Endodermal cell (in vitro differentiated cells): ENCODE measurements at regions not wholly inside any gene's neighbourhood (a gene's known extent, or its start where the extent isn't known, plus 50 kb on each side); places are given as distances from the start of the nearest gene placed in this dataset.

Experiments used
- DNase-seq: peaks from one replicate; pipeline ENCODE4 v3.0.0-alpha.2; 2017
- H3K27ac ChIP-seq: 2 replicates; pipeline ENCODE4 v1.5.1; 2013; ENCODE audit warnings: mild to moderate bottlenecking, low read depth, low read length, moderate library complexity
- H3K27me3 ChIP-seq: 2 replicates; pipeline ENCODE4 v1.6.1; 2013; ENCODE audit warnings: mild to moderate bottlenecking, low read length, moderate library complexity; ENCODE audit not compliant: insufficient read depth, control insufficient read depth, poor library complexity, severe bottlenecking
- H3K36me3 ChIP-seq: 2 replicates; pipeline ENCODE4 v1.7.0; 2013; ENCODE audit warnings: mild to moderate bottlenecking, low read length, moderate library complexity; ENCODE audit not compliant: control insufficient read depth, insufficient read depth
- H3K4me1 ChIP-seq: one replicate; pipeline ENCODE4 v1.7.0; 2013; ENCODE audit warnings: low read length; ENCODE audit not compliant: control insufficient read depth, insufficient read depth
- H3K4me3 ChIP-seq: 2 replicates; pipeline ENCODE4 v1.5.1; 2013; ENCODE audit warnings: mild to moderate bottlenecking, low read length, moderate library complexity
- H3K9ac ChIP-seq: 2 replicates; pipeline ENCODE4 v1.6.1; 2013; ENCODE audit warnings: mild to moderate bottlenecking, low read length, moderate library complexity; ENCODE audit not compliant: poor library complexity, severe bottlenecking; ENCODE audit errors: extremely low read depth
- H3K9me3 ChIP-seq: 2 replicates; pipeline ENCODE4 v1.6.1; 2013; ENCODE audit warnings: mild to moderate bottlenecking, low read length, moderate library complexity; ENCODE audit not compliant: control insufficient read depth
- H3K27ac Mint-ChIP-seq: 2 replicates; pipeline ENCODE4 v1.8.0; 2020; ENCODE audit warnings: mixed read lengths
- H3K27me3 Mint-ChIP-seq: 2 replicates; pipeline ENCODE4 v1.8.0; 2021; ENCODE audit warnings: mild to moderate bottlenecking, mixed read lengths; ENCODE audit not compliant: insufficient read depth
- H3K36me3 Mint-ChIP-seq: 2 replicates; pipeline ENCODE4 v1.8.0; 2020; ENCODE audit warnings: low read depth, mixed read lengths
- H3K4me1 Mint-ChIP-seq: 2 replicates; pipeline ENCODE4 v1.8.0; 2020; ENCODE audit warnings: mixed read lengths
- H3K4me3 Mint-ChIP-seq: 2 replicates; pipeline ENCODE4 v1.8.0; 2020; ENCODE audit warnings: mild to moderate bottlenecking, moderate library complexity, mixed read lengths
- H3K9me3 Mint-ChIP-seq: 2 replicates; pipeline ENCODE4 v1.8.0; 2020; ENCODE audit warnings: mild to moderate bottlenecking, mixed read lengths
- WGBS, 2 experiments: methylation state at CpG; one replicate each; pipeline versions ENCODE4 v1.1.5 to v1.1.7; 2013; ENCODE audit warnings: missing lambda C conversion rate in 2 of 2, mixed read lengths in 1 of 2; ENCODE audit not compliant: insufficient coverage in 1 of 2, insufficient read length in 1 of 2; 5-methylcytosine and 5-hydroxymethylcytosine counted together
- TF ChIP-seq, protein P1 (sequence below): fragments of 200-600 bp; sonication (generic); conservative IDR thresholded peaks from 2 replicates; pipeline ENCODE4 v1.5.0; 2021; ENCODE audit warnings: antibody characterized with exemption, mild to moderate bottlenecking

DNA sequence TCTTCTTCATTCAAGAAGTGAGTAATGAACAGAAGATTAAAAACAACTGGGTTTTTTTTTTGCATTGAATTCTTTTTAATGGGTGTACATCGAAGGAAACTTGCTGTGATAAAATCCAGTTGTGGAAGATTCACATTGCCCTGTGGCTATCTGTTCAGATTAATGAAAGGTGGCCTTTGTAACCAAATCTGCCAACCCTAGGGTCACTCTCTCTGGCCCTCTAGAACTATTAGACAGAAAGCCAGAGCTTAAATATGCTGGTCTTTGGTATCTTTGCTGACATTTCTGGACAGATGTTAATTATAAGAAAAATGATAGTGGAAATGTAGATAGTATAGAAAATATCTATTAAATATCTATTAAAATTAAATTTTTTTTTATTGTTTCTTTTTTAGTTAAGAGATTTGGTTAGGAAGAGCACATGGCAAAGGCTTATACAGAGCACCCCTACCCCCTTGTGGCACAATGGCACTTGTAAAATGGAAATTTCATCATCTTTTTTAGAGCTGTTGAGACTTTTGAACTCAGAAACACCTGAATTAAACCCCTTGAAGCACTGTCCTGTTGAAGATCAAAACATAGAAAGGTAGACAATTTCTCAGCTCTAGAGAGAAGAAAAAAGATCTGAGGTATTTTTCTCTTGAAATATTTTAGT lies 572.5 kb downstream of the PKHD1 start:
- Mint-ChIP-seq H3K27ac (no peak overlapping the region), H3K4me3 (no peak overlapping the region)

DNA sequence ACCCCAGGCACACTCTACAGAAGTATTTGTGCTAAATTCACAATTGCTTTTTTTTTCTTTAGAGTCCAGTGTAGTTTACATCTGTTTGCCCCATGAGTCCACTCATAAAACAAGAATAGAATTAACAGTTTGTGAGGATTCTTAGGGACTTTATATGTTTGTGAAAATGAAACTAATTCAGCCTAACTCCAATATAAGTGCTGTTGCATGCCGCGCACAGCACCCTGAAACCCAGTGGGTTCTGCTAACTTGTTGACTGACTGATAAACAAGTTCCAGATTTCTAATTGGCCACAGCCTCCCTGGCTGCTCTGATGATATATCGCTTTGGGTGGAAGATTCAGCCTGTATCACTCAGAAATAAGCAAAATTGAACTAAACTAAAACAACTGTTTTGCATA lies 561.4 kb downstream of the PKHD1 start:
- no peak overlapping the region for H3K4me3 ChIP-seq

More for the DNA sequence above, 572.5 kb downstream of the PKHD1 start:
- Histone ChIP-seq H3K27ac (peak overlapping the region; percentile 97), H3K36me3 (no peaks in the 10 kb centered on the region), H3K9ac (no peak overlapping the region), H3K4me3 (no peak overlapping the region), H3K4me1 (peaks cover 2% of the 10 kb centered on the region), H3K9me3 (peaks cover 8% of the 10 kb centered on the region), H3K27me3 (no peaks in the 10 kb centered on the region)
- peaks cover 8% of the 10 kb centered on the region for H3K27me3 Mint-ChIP-seq
- H3K9me3 Mint-ChIP-seq: no peaks in the 10 kb centered on the region
- H3K36me3 Mint-ChIP-seq: no peaks in the 10 kb centered on the region
- TF ChIP-seq, protein P1, sequence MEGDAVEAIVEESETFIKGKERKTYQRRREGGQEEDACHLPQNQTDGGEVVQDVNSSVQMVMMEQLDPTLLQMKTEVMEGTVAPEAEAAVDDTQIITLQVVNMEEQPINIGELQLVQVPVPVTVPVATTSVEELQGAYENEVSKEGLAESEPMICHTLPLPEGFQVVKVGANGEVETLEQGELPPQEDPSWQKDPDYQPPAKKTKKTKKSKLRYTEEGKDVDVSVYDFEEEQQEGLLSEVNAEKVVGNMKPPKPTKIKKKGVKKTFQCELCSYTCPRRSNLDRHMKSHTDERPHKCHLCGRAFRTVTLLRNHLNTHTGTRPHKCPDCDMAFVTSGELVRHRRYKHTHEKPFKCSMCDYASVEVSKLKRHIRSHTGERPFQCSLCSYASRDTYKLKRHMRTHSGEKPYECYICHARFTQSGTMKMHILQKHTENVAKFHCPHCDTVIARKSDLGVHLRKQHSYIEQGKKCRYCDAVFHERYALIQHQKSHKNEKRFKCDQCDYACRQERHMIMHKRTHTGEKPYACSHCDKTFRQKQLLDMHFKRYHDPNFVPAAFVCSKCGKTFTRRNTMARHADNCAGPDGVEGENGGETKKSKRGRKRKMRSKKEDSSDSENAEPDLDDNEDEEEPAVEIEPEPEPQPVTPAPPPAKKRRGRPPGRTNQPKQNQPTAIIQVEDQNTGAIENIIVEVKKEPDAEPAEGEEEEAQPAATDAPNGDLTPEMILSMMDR: peak; percentile 49
- WGBS, 2 experiments: 91% methylated on average over 1 of the region's 1 CpG; no CpG with 5 or more reads in 1 of the 2 experiments
- no peak for DNase-seq
- H3K4me1 Mint-ChIP-seq: no peaks in the 10 kb centered on the region

DNA sequence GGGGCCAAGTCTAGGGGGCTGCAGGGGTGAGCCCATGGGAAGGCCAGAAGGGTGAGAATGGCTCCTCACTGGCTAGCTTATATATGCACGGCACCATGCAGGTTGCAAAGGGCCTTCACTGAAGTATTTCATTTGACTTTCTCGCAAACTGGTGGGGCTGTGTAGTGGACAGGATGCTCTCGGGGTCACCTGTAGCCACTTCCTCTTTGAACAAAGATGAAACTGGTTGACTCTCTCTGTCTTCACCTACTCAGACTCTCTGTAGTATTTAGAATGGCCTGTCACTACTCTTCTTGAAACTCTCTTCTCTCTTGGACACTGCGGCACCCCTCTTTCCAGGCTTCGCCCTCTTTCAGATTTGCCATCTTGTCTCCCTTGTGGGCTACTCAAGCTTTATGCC lies 560.5 kb downstream of the PKHD1 start:
- no peak overlapping the region for H3K4me3 ChIP-seq
- TF ChIP-seq, protein P1: no peak
- no peaks in the 10 kb centered on the region for H3K4me1 ChIP-seq
- Mint-ChIP-seq H3K27ac (no peak overlapping the region), H3K4me3 (no peak overlapping the region), H3K36me3 (no peaks in the 10 kb centered on the region), H3K9me3 (no peaks in the 10 kb centered on the region), H3K27me3 (peaks cover 32% of the 10 kb centered on the region), H3K4me1 (peaks cover 5% of the 10 kb centered on the region)
- no peaks in the 10 kb centered on the region for H3K9me3 ChIP-seq
- H3K9ac ChIP-seq: no peak overlapping the region
- WGBS, 2 experiments: 73 to 97% methylated on average over 3 to 4 of the region's 5 CpGs
- peaks cover 31% of the 10 kb centered on the region for H3K27me3 ChIP-seq
- DNase-seq: no peak
- H3K36me3 ChIP-seq: no peaks in the 10 kb centered on the region
- no peak overlapping the region for H3K27ac ChIP-seq

More for the DNA sequence above, 561.4 kb downstream of the PKHD1 start:
- Mint-ChIP-seq H3K4me3 (no peak overlapping the region), H3K27me3 (peaks cover 40% of the 10 kb centered on the region), H3K4me1 (no peaks in the 10 kb centered on the region), H3K27ac (no peak overlapping the region), H3K36me3 (no peaks in the 10 kb centered on the region), H3K9me3 (no peaks in the 10 kb centered on the region)
- no peak for DNase-seq
- H3K4me1 ChIP-seq: no peaks in the 10 kb centered on the region
- H3K27ac ChIP-seq: no peak overlapping the region
- H3K9me3 ChIP-seq: no peaks in the 10 kb centered on the region
- no peak overlapping the region for H3K9ac ChIP-seq
- H3K36me3 ChIP-seq: no peaks in the 10 kb centered on the region
- H3K27me3 ChIP-seq: peaks cover 39% of the 10 kb centered on the region
- 87 to 96% methylated on average over 3 of the region's 3 CpGs for WGBS, 2 experiments
- TF ChIP-seq, protein P1: no peak
